HepG2 (cell line): ENCODE measurements at regions not wholly inside any gene's neighbourhood (a gene's known extent, or its start where the extent isn't known, plus 50 kb on each side); places are given as distances from the start of the nearest gene placed in this dataset.

Experiments
- ATAC-seq: fragments of 200-7000 bp; cut with Tn5 transposase; 3 replicates; pipeline ENCODE4 v1.9.1; 2020; ENCODE audit warnings: mild to moderate bottlenecking, moderate library complexity
- BruUV-seq: library from RNA; stranded (reverse); fragments of 400-500 nt; replicated peaks from 2 replicates; lab custom pipeline; 2021; lab: Mats Ljungman, UMichigan
- CTCF ChIA-PET: fragments of 300-600 bp; formaldehyde crosslinking; extraction: SDS; loops from one replicate; lab custom pipeline; 2021; ENCODE audit warnings: low total read pairs, inconsistent platforms, low intra/inter-chr PET ratio; lab: Yijun Ruan, JAX
- POLR2A ChIA-PET: fragments of 350-600 bp; sonication (Branson Sonifier 250); formaldehyde crosslinking; loops from one replicate; lab custom pipeline; 2020; ENCODE audit warnings: antibody characterized with exemption, inconsistent platforms; lab: Yijun Ruan, JAX
- DNase-seq: peaks from one replicate; pipeline ENCODE4 v3.0.0-alpha.2; 2015; ENCODE audit warnings: low spot score
- FAIRE-seq: peaks from 3 replicates; lab custom pipeline; 2011; peaks lifted over from hg19 to GRCh38; lab: Jason Lieb, UNC
- H2AFZ ChIP-seq: one replicate; pipeline ENCODE4 v1.6.1; 2011; ENCODE audit warnings: low read length, inconsistent platforms
- H3K27ac ChIP-seq: fragments of 300-600 bp; 3 replicates; pipeline ENCODE4 v1.8.0; 2011; ENCODE audit warnings: mixed run types, mild to moderate bottlenecking, mixed read lengths, low read length, inconsistent platforms; ENCODE audit not compliant: insufficient read depth; ENCODE audit errors: extremely low read length
- H3K27me3 ChIP-seq, 2 experiments: fragments of 200-600 bp in 1 of 2; 2 replicates in 1 of 2; 3 replicates in 1 of 2; pipeline versions ENCODE4 v1.6.0 to v1.8.0; 2011; ENCODE audit warnings: low read length in 2 of 2, mild to moderate bottlenecking in 2 of 2, moderate library complexity in 2 of 2, inconsistent platforms in 1 of 2; ENCODE audit not compliant: insufficient read depth in 2 of 2, control insufficient read depth in 1 of 2
- H3K36me3 ChIP-seq, 2 experiments: fragments of 200-600 bp in 1 of 2; replicated peaks in 1 of 2; 2 replicates in 1 of 2; 3 replicates in 1 of 2; pipeline versions ENCODE4 v1.5.1 to v1.8.0; 2011; ENCODE audit warnings: low read length in 2 of 2, inconsistent platforms in 1 of 2; ENCODE audit not compliant: insufficient read depth in 2 of 2, control insufficient read depth in 1 of 2
- H3K4me1 ChIP-seq: 2 replicates; pipeline ENCODE4 v1.5.1; 2012; ENCODE audit warnings: low read length, inconsistent platforms; ENCODE audit not compliant: insufficient read depth
- H3K4me2 ChIP-seq: 2 replicates; pipeline ENCODE4 v1.6.0; 2011; ENCODE audit warnings: low read depth, low read length, inconsistent platforms
- H3K4me3 ChIP-seq, 3 experiments: fragments of 200-600 bp in 1 of 3; sonication (generic), shearing (Covaris generic) in 1 of 3; replicated peaks in 1 of 3; 2 replicates each; pipeline ENCODE4 v1.5.1; 2011 to 2016; ENCODE audit warnings: low read length in 3 of 3, inconsistent platforms in 2 of 3, low read depth in 2 of 3, mild to moderate bottlenecking in 2 of 3, control low read depth in 1 of 3, mixed read lengths in 1 of 3; ENCODE audit not compliant: insufficient read depth in 1 of 3
- H3K79me2 ChIP-seq: one replicate; pipeline ENCODE4 v1.6.1; 2011; ENCODE audit warnings: low read length, inconsistent platforms; ENCODE audit not compliant: insufficient read depth
- H3K9ac ChIP-seq: 2 replicates; pipeline ENCODE4 v1.6.0; 2011; ENCODE audit warnings: mild to moderate bottlenecking, low read depth, low read length, inconsistent platforms; ENCODE audit not compliant: insufficient read depth
- H3K9me3 ChIP-seq: 2 replicates; pipeline ENCODE4 v1.5.1; 2012; ENCODE audit warnings: mild to moderate bottlenecking, low read length
- H4K20me1 ChIP-seq: 2 replicates; pipeline ENCODE4 v1.6.0; 2011; ENCODE audit warnings: inconsistent platforms, mild to moderate bottlenecking, low read length, moderate library complexity; ENCODE audit not compliant: insufficient read depth
- CBX1 ChIP-seq: IDR thresholded peaks from one replicate; pipeline ENCODE4 v1.6.1; 2016; ENCODE audit warnings: antibody characterized with exemption, low read depth
- DNMT3B ChIP-seq: conservative IDR thresholded peaks from 2 replicates; pipeline ENCODE4 v1.6.1; 2016; ENCODE audit warnings: missing biosample characterization, control low read depth
- FOXA1 ChIP-seq, 2 experiments: fragments of 450-650 bp in 1 of 2; sonication (generic) in 1 of 2; formaldehyde crosslinking in 1 of 2; IDR thresholded peaks; 2 replicates each; pipeline versions ENCODE4 v1.4.0 to v1.6.1; 2016 to 2020; ENCODE audit warnings: missing genetic modification reagents in 1 of 2
- GPN1 ChIP-seq: sonication (generic); formaldehyde crosslinking; IDR thresholded peaks from 2 replicates; pipeline ENCODE4 v1.5.1; 2020; ENCODE audit warnings: missing genetic modification reagents, borderline replicate concordance
- NFYC ChIP-seq: IDR thresholded peaks from 2 replicates; pipeline ENCODE4 v1.6.1; 2016; ENCODE audit warnings: missing genetic modification reagents, missing compliant biosample characterization
- NR2C2 ChIP-seq: sonication (generic); formaldehyde crosslinking; IDR thresholded peaks from 2 replicates; pipeline ENCODE4 v1.4.0; 2020; ENCODE audit warnings: missing genetic modification reagents, mild to moderate bottlenecking, moderate library complexity, borderline replicate concordance
- POLR2A ChIP-seq, 2 experiments: IDR thresholded peaks; 2 replicates each; pipeline ENCODE4 v1.6.1; 2011; ENCODE audit warnings: low read depth in 2 of 2, low read length in 2 of 2, mild to moderate bottlenecking in 1 of 2, moderate library complexity in 1 of 2; ENCODE audit not compliant: insufficient read depth in 1 of 2
- PRPF4 ChIP-seq: fragments of 200-400 bp; formaldehyde crosslinking; IDR thresholded peaks from 2 replicates; pipeline ENCODE4 v1.6.1; 2016; ENCODE audit warnings: low read length, low read depth; ENCODE audit not compliant: poor library complexity, severe bottlenecking
- RAD21 ChIP-seq: fragments of 450-650 bp; formaldehyde crosslinking; IDR thresholded peaks from 2 replicates; pipeline ENCODE4 v1.5.0; 2020; ENCODE audit warnings: mild to moderate bottlenecking
- SP4 ChIP-seq: sonication (generic); formaldehyde crosslinking; IDR thresholded peaks from 2 replicates; pipeline ENCODE4 v1.8.1; 2023; ENCODE audit warnings: mild to moderate bottlenecking, missing genetic modification reagents
- SSRP1 ChIP-seq: IDR thresholded peaks from 2 replicates; pipeline ENCODE4 v1.6.1; 2016; ENCODE audit warnings: control low read depth
- ZNF263 ChIP-seq: sonication (generic); formaldehyde crosslinking; IDR thresholded peaks from 2 replicates; pipeline ENCODE4 v1.4.0; 2020; ENCODE audit warnings: missing genetic modification reagents
- ZNF451 ChIP-seq: sonication (generic); formaldehyde crosslinking; IDR thresholded peaks from 2 replicates; pipeline ENCODE4 v1.5.0; 2020; ENCODE audit warnings: mild to moderate bottlenecking, missing genetic modification reagents
- ZNF605 ChIP-seq: sonication (generic); formaldehyde crosslinking; IDR thresholded peaks from 2 replicates; pipeline ENCODE4 v1.8.0; 2022; ENCODE audit warnings: mild to moderate bottlenecking, missing genetic modification reagents
- ZNF629 ChIP-seq: sonication (generic); formaldehyde crosslinking; conservative IDR thresholded peaks from 2 replicates; pipeline ENCODE4 v1.5.0; 2020; ENCODE audit warnings: missing genetic modification reagents
- ZNF670 ChIP-seq: sonication (generic); formaldehyde crosslinking; IDR thresholded peaks from 2 replicates; pipeline ENCODE4 v1.8.0; 2022; ENCODE audit warnings: mild to moderate bottlenecking, missing genetic modification reagents, borderline replicate concordance
- whole genome bisulfite sequencing: methylation state at CpG from one replicate; pipeline ENCODE4 v1.1.6; 2017; ENCODE audit warnings: low lambda C conversion rate; 5-methylcytosine and 5-hydroxymethylcytosine counted together
- in situ Hi-C: cut with HindIII; loops from 2 replicates; pipeline ENCODE4 v1.10.0; 2017; ENCODE audit warnings: low pct_unique_long_range_greater_than_20kb; ENCODE audit not compliant: extremely low pct_ligation_motif_present
- intact Hi-C: fragments of 100-400 bp; cut with micrococcal nuclease; formaldehyde crosslinking; loops from one replicate; pipeline ENCODE4 v1.10.0; 2022; ENCODE audit not compliant: unreplicated experiment

- Histone ChIP-seq H4K20me1 (no peaks in the 10 kb centered on the region), H3K79me2 (no peaks in the 10 kb centered on the region), H3K9ac (no peak overlapping the region), H3K27ac (no peak overlapping the region), H3K9me3 (peaks cover 67% of the 10 kb centered on the region), H3K4me2 (no peak overlapping the region), H3K36me3 (no peaks in the 10 kb centered on the region), H3K27me3 (no peaks in the 10 kb centered on the region), H3K4me1 (no peaks in the 10 kb centered on the region), H2AFZ (no peak overlapping the region), H3K4me3 (no peak overlapping the region)
- ChIA-PET CTCF (no interaction called here), POLR2A (no interaction called here)
- DNase-seq (no peak), FAIRE-seq (no peak), ATAC-seq (no peak)
- no TSS peak for BruUV-seq
- 45% methylated on average over 11 of the region's 13 CpGs for WGBS
- in situ Hi-C loops (no loop called here), intact Hi-C loops (no loop called here)
- TF ChIP-seq FOXA1 (IDR thresholded peaks at IDR 0.05): no peak
- TF ChIP-seq FOXA1 (CRISPR knock-in tag; IDR thresholded peaks at IDR 0.05): no peak
- TF ChIP-seq NFYC (CRISPR knock-in tag): no peak
- TF ChIP-seq SSRP1: no peak
- no peak for TF ChIP-seq PRPF4
- TF ChIP-seq CBX1: no peak
- TF ChIP-seq SP4 (CRISPR knock-in tag): no peak
- TF ChIP-seq GPN1 (CRISPR knock-in tag): no peak
Observed at GRCh38 chr5:162550236-162550635, 482.7 kb downstream of the GABRG2 start.

GRCh38 chr5:162558120-162558519 is 490.5 kb downstream of the GABRG2 start:
- no peak overlapping the region for H3K27ac ChIP-seq
- H3K27me3 ChIP-seq: no peaks in the 10 kb centered on the region; a peak in 1 of 5 replicates
- H3K4me1 ChIP-seq: no peaks in the 10 kb centered on the region
- H3K36me3 ChIP-seq: no peaks in the 10 kb centered on the region
- CTCF ChIA-PET: no interaction called here
- intact Hi-C loops: no loop called here
- H2AFZ ChIP-seq: no peak overlapping the region
- no peaks in the 10 kb centered on the region for H4K20me1 ChIP-seq
- in situ Hi-C loops: no loop called here
- ATAC-seq: no peak
- no peak for FAIRE-seq
- peaks cover 66% of the 10 kb centered on the region for H3K9me3 ChIP-seq
- no peak overlapping the region for H3K4me2 ChIP-seq
- H3K9ac ChIP-seq: no peak overlapping the region
- H3K4me3 ChIP-seq: no peak overlapping the region
- POLR2A ChIA-PET: no interaction called here
- no peak for DNase-seq
- no peak for TF ChIP-seq ZNF605
- TF ChIP-seq DNMT3B (CRISPR knock-in tag): no peak
- TF ChIP-seq ZNF670 (CRISPR knock-in tag): no peak
- no peak for TF ChIP-seq PRPF4
- no peak for TF ChIP-seq RAD21 (CRISPR knock-in tag)
- TF ChIP-seq ZNF629 (CRISPR knock-in tag): no peak
- TF ChIP-seq POLR2A (IDR thresholded peaks at IDR 0.05; ENCODE audit: insufficient read depth in 1 of 2, low read depth in 2 of 2, low read length in 2 of 2): no peak
- no peak for TF ChIP-seq ZNF451 (CRISPR knock-in tag)
- no peak for TF ChIP-seq ZNF263 (CRISPR knock-in tag)
- no peak for TF ChIP-seq NR2C2 (CRISPR knock-in tag)
- H3K79me2 ChIP-seq: no peaks in the 10 kb centered on the region
- 41% methylated on average over 6 of the region's 6 CpGs for WGBS
- BruUV-seq: no TSS peak
